ENCODE measurements at regions not wholly inside any gene's neighbourhood (a gene's known extent, or its start where the extent isn't known, plus 50 kb on each side); places are given as distances from the start of the nearest gene placed in this dataset.

DNA sequence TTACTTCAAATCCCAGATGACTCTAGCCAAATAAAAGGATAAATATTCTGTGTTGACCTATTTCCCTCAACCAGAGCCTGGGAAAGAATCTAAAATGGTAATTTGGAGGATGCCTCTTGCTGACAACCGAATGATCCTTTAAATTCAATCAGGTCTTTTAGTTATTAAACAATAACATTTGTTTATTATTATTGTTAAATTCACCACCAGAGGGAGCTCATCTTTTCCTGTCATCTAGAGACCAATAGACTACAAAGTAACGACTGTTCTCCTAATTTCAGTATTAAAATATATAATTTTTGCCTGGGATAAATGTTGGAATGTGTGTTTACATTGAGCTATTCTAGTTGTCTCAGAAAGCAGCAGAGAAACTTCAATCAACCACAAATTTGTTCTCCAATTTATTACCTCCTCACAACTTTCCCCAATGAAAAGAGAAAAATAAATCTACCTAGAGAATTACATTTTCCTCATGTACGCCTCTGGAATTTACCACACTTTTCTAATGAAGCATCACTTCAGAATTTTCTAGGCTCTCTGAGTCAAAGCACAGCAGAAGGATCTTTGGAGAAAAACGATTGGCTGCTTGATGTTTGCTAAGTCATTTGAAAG is 142.7 kb downstream of the SCG2 start:
- TF ChIP-seq, protein P1, sequence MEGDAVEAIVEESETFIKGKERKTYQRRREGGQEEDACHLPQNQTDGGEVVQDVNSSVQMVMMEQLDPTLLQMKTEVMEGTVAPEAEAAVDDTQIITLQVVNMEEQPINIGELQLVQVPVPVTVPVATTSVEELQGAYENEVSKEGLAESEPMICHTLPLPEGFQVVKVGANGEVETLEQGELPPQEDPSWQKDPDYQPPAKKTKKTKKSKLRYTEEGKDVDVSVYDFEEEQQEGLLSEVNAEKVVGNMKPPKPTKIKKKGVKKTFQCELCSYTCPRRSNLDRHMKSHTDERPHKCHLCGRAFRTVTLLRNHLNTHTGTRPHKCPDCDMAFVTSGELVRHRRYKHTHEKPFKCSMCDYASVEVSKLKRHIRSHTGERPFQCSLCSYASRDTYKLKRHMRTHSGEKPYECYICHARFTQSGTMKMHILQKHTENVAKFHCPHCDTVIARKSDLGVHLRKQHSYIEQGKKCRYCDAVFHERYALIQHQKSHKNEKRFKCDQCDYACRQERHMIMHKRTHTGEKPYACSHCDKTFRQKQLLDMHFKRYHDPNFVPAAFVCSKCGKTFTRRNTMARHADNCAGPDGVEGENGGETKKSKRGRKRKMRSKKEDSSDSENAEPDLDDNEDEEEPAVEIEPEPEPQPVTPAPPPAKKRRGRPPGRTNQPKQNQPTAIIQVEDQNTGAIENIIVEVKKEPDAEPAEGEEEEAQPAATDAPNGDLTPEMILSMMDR (IDR thresholded peaks at IDR 0.05; ENCODE audit: insufficient read depth, low read length): no peak
- TF ChIP-seq GABPA (IDR thresholded peaks at IDR 0.05; ENCODE audit: low read depth): no peak
- TF ChIP-seq SPI1 (IDR thresholded peaks at IDR 0.05; ENCODE audit: borderline replicate concordance, low read depth): no peak
- no peak for TF ChIP-seq POLR2AphosphoS5 (IDR thresholded peaks at IDR 0.05; ENCODE audit: low read depth)
- TF ChIP-seq, protein P2, sequence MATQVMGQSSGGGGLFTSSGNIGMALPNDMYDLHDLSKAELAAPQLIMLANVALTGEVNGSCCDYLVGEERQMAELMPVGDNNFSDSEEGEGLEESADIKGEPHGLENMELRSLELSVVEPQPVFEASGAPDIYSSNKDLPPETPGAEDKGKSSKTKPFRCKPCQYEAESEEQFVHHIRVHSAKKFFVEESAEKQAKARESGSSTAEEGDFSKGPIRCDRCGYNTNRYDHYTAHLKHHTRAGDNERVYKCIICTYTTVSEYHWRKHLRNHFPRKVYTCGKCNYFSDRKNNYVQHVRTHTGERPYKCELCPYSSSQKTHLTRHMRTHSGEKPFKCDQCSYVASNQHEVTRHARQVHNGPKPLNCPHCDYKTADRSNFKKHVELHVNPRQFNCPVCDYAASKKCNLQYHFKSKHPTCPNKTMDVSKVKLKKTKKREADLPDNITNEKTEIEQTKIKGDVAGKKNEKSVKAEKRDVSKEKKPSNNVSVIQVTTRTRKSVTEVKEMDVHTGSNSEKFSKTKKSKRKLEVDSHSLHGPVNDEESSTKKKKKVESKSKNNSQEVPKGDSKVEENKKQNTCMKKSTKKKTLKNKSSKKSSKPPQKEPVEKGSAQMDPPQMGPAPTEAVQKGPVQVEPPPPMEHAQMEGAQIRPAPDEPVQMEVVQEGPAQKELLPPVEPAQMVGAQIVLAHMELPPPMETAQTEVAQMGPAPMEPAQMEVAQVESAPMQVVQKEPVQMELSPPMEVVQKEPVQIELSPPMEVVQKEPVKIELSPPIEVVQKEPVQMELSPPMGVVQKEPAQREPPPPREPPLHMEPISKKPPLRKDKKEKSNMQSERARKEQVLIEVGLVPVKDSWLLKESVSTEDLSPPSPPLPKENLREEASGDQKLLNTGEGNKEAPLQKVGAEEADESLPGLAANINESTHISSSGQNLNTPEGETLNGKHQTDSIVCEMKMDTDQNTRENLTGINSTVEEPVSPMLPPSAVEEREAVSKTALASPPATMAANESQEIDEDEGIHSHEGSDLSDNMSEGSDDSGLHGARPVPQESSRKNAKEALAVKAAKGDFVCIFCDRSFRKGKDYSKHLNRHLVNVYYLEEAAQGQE (IDR thresholded peaks at IDR 0.05; ENCODE audit: insufficient replicate concordance, low read depth): no peak
- DNase-seq (ENCODE audit: low read depth in 1 of 2, low spot score in 1 of 2): no peak
- Histone ChIP-seq H3K27ac (replicated peaks) (peak overlapping the region; percentile 83), H3K27me3 (ENCODE audit: insufficient read depth, poor library complexity, severe bottlenecking) (no peaks in the 10 kb centered on the region), H3K4me3 (replicated peaks; ENCODE audit: insufficient read depth, low read length) (no peak overlapping the region)

DNA sequence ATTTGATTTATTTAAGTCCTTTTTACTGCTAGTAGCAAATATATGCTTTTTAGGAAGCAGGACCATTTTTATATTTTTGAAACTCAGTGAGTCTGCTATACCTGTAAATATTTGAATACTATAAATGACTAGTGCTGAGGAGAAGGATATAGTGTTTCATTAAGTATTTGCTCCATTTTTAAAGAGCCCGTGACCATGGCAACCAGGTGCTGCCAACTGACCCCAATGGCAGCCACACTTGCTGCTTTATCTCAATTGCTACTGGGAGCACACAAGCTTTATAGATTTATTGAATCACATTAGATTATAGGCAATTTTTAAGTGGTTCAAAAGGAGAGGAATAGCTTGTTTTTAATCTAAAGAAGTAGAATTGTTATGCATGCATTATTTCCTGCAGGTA is 142.0 kb downstream of the SCG2 start:
- TF ChIP-seq GABPA (IDR thresholded peaks at IDR 0.05; ENCODE audit: low read depth): no peak
- no peak for TF ChIP-seq POLR2AphosphoS5 (IDR thresholded peaks at IDR 0.05; ENCODE audit: low read depth)
- no peaks in the 10 kb centered on the region for H3K27me3 ChIP-seq (ENCODE audit: insufficient read depth, poor library complexity, severe bottlenecking)
- H3K27ac ChIP-seq (replicated peaks): peak overlapping the region; percentile 83

DNA sequence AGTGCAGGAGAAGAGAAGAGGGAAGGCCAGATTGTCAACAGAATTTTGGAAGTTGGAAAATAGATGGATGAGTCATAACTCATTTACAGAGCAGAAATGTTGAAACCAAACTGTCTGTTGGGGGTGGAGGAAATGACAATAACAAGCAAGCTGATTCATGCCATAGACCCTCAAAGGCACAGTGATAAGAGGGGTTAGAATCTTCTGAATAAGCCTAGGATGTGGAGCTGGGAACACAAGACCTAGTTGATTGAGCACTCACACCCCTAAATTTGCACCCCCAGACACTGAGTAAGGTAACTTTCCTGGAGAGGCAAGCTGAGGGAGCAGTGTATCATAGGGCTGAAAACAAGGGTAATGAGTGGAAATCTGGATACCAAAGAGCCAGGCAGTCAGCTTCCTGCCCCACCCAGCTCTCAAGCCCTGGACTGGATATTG is 141.4 kb downstream of the SCG2 start:
- H3K27ac ChIP-seq (replicated peaks): peak overlapping the region; percentile 83
- H3K4me3 ChIP-seq (replicated peaks; ENCODE audit: insufficient read depth, low read length): no peak overlapping the region

More for the DNA sequence above, 142.0 kb downstream of the SCG2 start:
- DNase-seq (ENCODE audit: low read depth in 1 of 2, low spot score in 1 of 2): no peak
- H3K4me3 ChIP-seq (replicated peaks; ENCODE audit: insufficient read depth, low read length): no peak overlapping the region

More for the DNA sequence above, 141.4 kb downstream of the SCG2 start:
- H3K27me3 ChIP-seq (ENCODE audit: insufficient read depth, poor library complexity, severe bottlenecking): no peaks in the 10 kb centered on the region
- TF ChIP-seq, protein P2 (IDR thresholded peaks at IDR 0.05; ENCODE audit: insufficient replicate concordance, low read depth): no peak
- TF ChIP-seq, protein P1 (IDR thresholded peaks at IDR 0.05; ENCODE audit: insufficient read depth, low read length): no peak
- TF ChIP-seq GABPA (IDR thresholded peaks at IDR 0.05; ENCODE audit: low read depth): no peak
- TF ChIP-seq POLR2AphosphoS5 (IDR thresholded peaks at IDR 0.05; ENCODE audit: low read depth): no peak
- TF ChIP-seq SPI1 (IDR thresholded peaks at IDR 0.05; ENCODE audit: borderline replicate concordance, low read depth): no peak
- DNase-seq (ENCODE audit: low read depth in 1 of 2, low spot score in 1 of 2): peak; percentile 41 to 64
